ENCODE measurements at regions not wholly inside any gene's neighbourhood (a gene's known extent, or its start where the extent isn't known, plus 50 kb on each side); places are given as distances from the start of the nearest gene placed in this dataset.

DNA sequence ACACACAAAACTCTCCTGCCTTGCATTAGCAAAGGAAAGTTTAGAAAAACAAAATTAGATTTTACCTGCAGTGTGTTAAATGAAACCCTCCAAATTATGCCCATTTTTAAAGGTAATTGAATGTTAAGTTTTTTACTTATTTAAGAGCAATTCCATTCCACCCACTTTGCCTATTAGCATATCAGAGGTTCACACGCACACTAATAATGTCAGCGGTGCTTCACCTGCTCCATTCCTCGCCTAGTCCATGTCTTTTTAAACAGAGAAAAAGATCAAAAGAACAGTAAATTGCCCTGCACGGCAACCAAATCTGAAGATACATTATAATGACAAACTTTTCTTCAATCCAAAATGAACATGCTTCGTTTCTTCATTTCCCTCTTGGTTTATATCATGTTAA is 97.3 kb upstream of the LRRN1 start:
- no peak for DNase-seq
- peaks cover 4% of the 10 kb centered on the region for H3K27me3 Mint-ChIP-seq
- H3K4me3 Mint-ChIP-seq, result no peak overlapping the region
- intact Hi-C loops (cut with micrococcal nuclease), result no loop called here
- no peaks in the 10 kb centered on the region for H3K36me3 Mint-ChIP-seq (ENCODE audit: low read depth)
- POLR2A ChIA-PET, result no interaction called here
- CTCF ChIA-PET, result no interaction called here
- H3K9me3 Mint-ChIP-seq, result peaks cover 2% of the 10 kb centered on the region
- H3K27ac Mint-ChIP-seq, result no peak overlapping the region
- TF ChIP-seq, protein P1, sequence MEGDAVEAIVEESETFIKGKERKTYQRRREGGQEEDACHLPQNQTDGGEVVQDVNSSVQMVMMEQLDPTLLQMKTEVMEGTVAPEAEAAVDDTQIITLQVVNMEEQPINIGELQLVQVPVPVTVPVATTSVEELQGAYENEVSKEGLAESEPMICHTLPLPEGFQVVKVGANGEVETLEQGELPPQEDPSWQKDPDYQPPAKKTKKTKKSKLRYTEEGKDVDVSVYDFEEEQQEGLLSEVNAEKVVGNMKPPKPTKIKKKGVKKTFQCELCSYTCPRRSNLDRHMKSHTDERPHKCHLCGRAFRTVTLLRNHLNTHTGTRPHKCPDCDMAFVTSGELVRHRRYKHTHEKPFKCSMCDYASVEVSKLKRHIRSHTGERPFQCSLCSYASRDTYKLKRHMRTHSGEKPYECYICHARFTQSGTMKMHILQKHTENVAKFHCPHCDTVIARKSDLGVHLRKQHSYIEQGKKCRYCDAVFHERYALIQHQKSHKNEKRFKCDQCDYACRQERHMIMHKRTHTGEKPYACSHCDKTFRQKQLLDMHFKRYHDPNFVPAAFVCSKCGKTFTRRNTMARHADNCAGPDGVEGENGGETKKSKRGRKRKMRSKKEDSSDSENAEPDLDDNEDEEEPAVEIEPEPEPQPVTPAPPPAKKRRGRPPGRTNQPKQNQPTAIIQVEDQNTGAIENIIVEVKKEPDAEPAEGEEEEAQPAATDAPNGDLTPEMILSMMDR (IDR thresholded peaks at IDR 0.05), result no peak
- H3K4me1 Mint-ChIP-seq, result no peaks in the 10 kb centered on the region
- ATAC-seq (ENCODE audit: low read depth), result no peak

DNA sequence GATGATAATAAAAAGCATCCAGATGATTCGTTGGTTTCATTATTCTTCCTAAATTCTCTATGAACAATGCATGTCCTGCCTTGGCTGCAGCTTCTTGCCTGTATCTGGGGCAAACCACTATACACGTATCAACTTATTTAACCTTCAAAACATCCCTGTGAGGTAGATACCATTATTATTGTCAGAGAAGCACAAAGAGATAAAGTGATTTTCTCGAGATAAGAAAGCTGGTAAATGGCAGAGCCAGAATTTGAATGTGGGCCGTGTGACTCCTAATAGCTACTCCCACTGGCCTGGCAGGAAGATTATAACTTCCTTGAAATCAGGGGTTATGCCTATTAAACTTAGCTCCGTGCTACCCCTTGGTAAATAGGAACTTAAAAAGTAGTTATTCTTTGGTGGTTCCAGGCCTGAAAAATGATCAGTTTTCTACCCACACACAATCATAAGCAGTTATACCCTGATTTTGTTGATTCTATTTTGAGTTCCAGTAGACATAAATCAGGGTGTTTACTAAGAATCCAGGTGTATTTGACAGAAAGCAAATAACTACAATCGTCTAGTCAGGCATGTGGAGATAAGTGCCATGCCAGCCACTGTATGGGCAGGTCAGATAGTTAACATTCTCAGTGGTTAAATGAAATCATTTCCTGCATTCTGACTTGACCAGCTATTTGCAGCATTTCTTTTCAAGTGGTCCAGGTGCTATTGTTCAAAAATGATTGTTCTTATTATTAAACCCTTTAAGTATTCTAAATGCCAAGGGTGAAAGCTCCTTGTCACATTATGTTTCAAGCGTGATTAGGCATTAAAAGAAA is 99.2 kb upstream of the LRRN1 start:
- TF ChIP-seq, protein P1 (IDR thresholded peaks at IDR 0.05), result no peak
- CTCF ChIA-PET, result no interaction called here
- Mint-ChIP-seq H3K4me1 (no peaks in the 10 kb centered on the region), H3K27ac (no peak overlapping the region), H3K4me3 (no peak overlapping the region), H3K27me3 (peaks cover 2% of the 10 kb centered on the region), H3K36me3 (ENCODE audit: low read depth) (no peaks in the 10 kb centered on the region), H3K9me3 (peaks cover 2% of the 10 kb centered on the region)
- intact Hi-C loops (cut with micrococcal nuclease), result no loop called here
- no peak for DNase-seq
- POLR2A ChIA-PET, result no interaction called here
- no peak for ATAC-seq (ENCODE audit: low read depth)

DNA sequence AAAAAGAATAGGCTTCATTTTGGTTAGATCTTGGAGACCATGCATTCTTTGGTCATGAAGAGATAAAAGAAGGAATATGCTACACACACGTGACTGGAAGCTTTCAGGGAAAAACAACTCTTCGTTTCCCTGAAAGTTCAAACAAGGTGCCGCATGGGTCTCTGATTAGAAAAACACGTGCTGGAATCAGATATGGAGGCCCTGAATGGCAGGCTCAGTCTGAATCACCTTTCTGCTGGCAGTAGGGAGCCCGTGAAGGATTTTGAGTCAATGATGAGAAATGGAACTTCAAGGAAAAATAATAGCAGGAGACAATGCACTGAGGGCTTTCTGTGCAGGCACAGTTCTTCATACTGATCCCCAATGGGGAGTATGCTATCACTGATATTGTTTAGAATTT is 99.8 kb upstream of the LRRN1 start:
- Mint-ChIP-seq H3K27ac (no peak overlapping the region), H3K4me3 (no peak overlapping the region), H3K9me3 (peaks cover 2% of the 10 kb centered on the region), H3K36me3 (ENCODE audit: low read depth) (no peaks in the 10 kb centered on the region), H3K27me3 (peaks cover 2% of the 10 kb centered on the region), H3K4me1 (no peaks in the 10 kb centered on the region)
- no peak for DNase-seq
- intact Hi-C loops (cut with micrococcal nuclease), result no loop called here
- ATAC-seq (ENCODE audit: low read depth), result no peak
- ChIA-PET CTCF (no interaction called here), POLR2A (no interaction called here)
- TF ChIP-seq, protein P1 (IDR thresholded peaks at IDR 0.05), result no peak

DNA sequence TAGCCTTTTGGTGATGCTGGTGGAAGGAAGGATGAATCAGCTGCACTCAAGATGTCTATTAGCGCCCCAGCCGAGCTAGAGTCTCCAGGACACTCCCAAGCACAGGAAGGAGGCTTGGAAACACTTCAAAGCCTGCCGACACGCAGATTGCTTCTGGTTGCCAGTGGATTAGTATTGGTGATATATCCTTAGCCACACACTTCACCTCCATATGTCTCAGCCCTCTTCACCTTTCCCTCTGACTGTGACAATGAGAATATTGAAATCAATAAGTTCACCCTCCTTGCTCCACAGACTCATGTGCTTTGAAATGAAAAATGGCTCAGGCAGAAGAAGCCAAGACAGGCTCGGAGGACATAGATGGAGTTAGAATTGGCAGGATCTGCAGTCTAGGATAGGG is 102.9 kb upstream of the LRRN1 start:
- H3K9me3 Mint-ChIP-seq, result no peaks in the 10 kb centered on the region
- no peak for ATAC-seq (ENCODE audit: low read depth)

DNA sequence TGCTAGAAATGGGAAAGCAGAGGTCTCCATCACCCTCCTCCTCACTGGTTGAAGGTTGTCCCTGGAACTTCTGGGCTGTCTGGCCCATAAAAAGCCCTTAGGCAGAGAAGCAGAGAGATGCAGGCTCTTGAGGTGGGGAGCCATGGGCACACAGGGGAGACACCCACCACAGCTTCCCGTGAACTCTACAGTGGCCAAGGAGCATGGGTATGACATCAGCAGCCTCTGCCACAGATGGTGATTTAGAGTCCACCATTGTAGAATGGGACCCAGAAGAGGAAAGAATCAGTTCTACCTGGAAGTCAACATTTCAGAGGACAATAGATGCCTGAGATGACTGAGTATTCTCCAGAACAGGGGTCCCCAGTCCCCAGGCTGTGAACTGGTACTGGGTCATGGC is 105.6 kb upstream of the LRRN1 start:
- Mint-ChIP-seq H3K27ac (no peak overlapping the region), H3K27me3 (no peaks in the 10 kb centered on the region)

More for the DNA sequence above, 102.9 kb upstream of the LRRN1 start:
- Mint-ChIP-seq H3K4me3 (no peak overlapping the region), H3K4me1 (no peaks in the 10 kb centered on the region), H3K27ac (no peak overlapping the region), H3K27me3 (peaks cover 2% of the 10 kb centered on the region), H3K36me3 (ENCODE audit: low read depth) (no peaks in the 10 kb centered on the region)
- TF ChIP-seq, protein P1 (IDR thresholded peaks at IDR 0.05), result no peak
- CTCF ChIA-PET, result no interaction called here
- intact Hi-C loops (cut with micrococcal nuclease), result no loop called here
- DNase-seq, result no peak
- POLR2A ChIA-PET, result no interaction called here

More for the DNA sequence above, 105.6 kb upstream of the LRRN1 start:
- TF ChIP-seq, protein P1 (IDR thresholded peaks at IDR 0.05), result no peak
- ATAC-seq (ENCODE audit: low read depth), result no peak
- ChIA-PET POLR2A (no interaction called here), CTCF (no interaction called here)
- DNase-seq, result no peak
- Mint-ChIP-seq H3K9me3 (no peaks in the 10 kb centered on the region), H3K4me1 (no peaks in the 10 kb centered on the region), H3K4me3 (no peak overlapping the region), H3K36me3 (ENCODE audit: low read depth) (no peaks in the 10 kb centered on the region)
- intact Hi-C loops (cut with micrococcal nuclease), result no loop called here
